SK-N-MC (cell line): ENCODE measurements at regions not wholly inside any gene's neighbourhood (a gene's known extent, or its start where the extent isn't known, plus 50 kb on each side); places are given as distances from the start of the nearest gene placed in this dataset.

Experiments
- EZH2 ChIP-seq: fragments of 200-600 bp; sonication (generic); IDR thresholded peaks from one replicate; pipeline ENCODE4 v1.6.1; 2017; ENCODE audit warnings: antibody characterized with exemption
- FOXP2 ChIP-seq: optimal IDR thresholded peaks from 2 replicates; pipeline ENCODE3; 2011; ENCODE audit warnings: mild to moderate bottlenecking, moderate library complexity; ENCODE audit not compliant: insufficient read depth; ENCODE audit errors: extremely low read length, control extremely low read depth
- POLR2AphosphoS5 ChIP-seq: IDR thresholded peaks from 2 replicates; pipeline ENCODE4 v1.6.1; 2012; ENCODE audit warnings: mild to moderate bottlenecking, low read depth, low read length, borderline replicate concordance

DNA sequence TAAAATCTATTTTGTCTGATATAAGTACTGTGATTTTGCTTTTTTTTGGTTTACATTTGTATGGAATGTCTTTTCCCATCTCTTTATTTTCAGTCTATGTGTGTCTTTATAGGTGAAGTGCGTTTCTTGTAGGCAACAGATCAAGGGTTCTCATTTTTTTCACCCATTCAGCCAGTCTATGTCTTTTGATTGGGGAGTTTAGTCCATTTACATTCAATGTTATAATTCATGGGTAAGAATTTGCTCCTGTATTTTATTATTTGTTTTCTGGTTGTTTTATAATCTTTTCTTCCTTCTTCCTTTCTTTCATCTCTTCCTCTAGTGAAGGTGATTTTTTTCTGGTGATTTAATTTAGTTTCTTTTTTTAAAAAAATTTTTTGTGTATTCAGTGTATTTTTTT, 104.8 kb upstream of the TMEM229A start:
- TF ChIP-seq POLR2AphosphoS5 (no peak), EZH2 (no peak), FOXP2 (no peak)
